ENCODE measurements at regions not wholly inside any gene's neighbourhood (a gene's known extent, or its start where the extent isn't known, plus 50 kb on each side); places are given as distances from the start of the nearest gene placed in this dataset.

DNA sequence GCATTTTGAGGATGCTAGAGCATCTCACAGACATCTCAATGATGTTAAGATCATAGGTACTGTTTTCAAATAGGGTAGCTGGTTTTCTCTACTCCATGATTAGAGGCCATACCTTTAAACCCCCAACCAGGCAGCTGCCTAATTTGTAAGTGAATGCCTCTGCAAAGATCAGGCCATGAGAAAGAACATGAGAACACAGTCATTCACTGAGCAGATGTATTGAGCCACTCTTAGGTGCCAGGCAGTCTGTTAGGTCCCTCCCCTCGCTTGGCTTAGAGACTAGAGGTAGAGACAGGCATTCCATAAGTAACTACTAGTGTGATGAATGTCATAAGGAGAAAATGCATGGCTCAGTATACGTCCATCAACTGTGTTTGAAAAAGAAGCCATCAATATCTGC, 410.0 kb downstream of the FGF9 start:
- Histone ChIP-seq H3K56ac (replicated peaks; ENCODE audit: insufficient read length, low read depth, low read length) (no peak overlapping the region), H3K18ac (ENCODE audit: extremely low read depth, low read length) (no peak overlapping the region), H3K27ac (ENCODE audit: low read depth, low read length) (no peak overlapping the region), H3K36me3 (ENCODE audit: control insufficient read depth in 2 of 4, insufficient read depth in 4 of 4, low read length in 3 of 4) (no peaks in the 10 kb centered on the region), H4K91ac (replicated peaks; ENCODE audit: insufficient read length, low read length) (no peak overlapping the region), H3K23ac (ENCODE audit: insufficient read length) (no peak overlapping the region), H3K9ac (replicated peaks in 1 of 4; ENCODE audit: extremely low read depth in 1 of 4, low read depth in 3 of 4, low read length in 3 of 4) (no peak overlapping the region), H3K27me3 (replicated peaks in 1 of 4; ENCODE audit: control insufficient read depth in 3 of 4, extremely low read depth in 1 of 4, insufficient read depth in 3 of 4, low read length in 3 of 4) (peaks cover 5 to 19% (median 12%) of the 10 kb centered on the region in 4 experiments), H2BK5ac (ENCODE audit: low read depth, low read length) (no peak overlapping the region), H2BK20ac (ENCODE audit: low read length) (no peak overlapping the region), H3K14ac (ENCODE audit: insufficient read length) (no peak overlapping the region), H2BK12ac (ENCODE audit: low read depth, low read length) (no peak overlapping the region), H3K4me2 (ENCODE audit: insufficient read depth in 1 of 2, low read depth in 2 of 2, low read length in 2 of 2) (no peak overlapping the region), H2BK120ac (replicated peaks; ENCODE audit: low read depth, low read length) (no peak overlapping the region), H3K79me1 (ENCODE audit: low read depth, low read length) (no peaks in the 10 kb centered on the region), H3K4me1 (replicated peaks in 1 of 4; ENCODE audit: control insufficient read depth in 3 of 4, insufficient read depth in 4 of 4, low read length in 3 of 4) (no peaks in the 10 kb centered on the region), H3K4ac (replicated peaks; ENCODE audit: insufficient read length, low read depth, low read length) (no peak overlapping the region), H2BK15ac (ENCODE audit: low read length) (no peak overlapping the region), H3K9me3 (ENCODE audit: insufficient read depth in 2 of 2, low read depth in 1 of 2, low read length in 1 of 2) (no peaks in the 10 kb centered on the region), H4K5ac (ENCODE audit: insufficient read length, low read depth, low read length) (no peak overlapping the region), H4K20me1 (replicated peaks in 1 of 2; ENCODE audit: control insufficient read depth in 1 of 2, insufficient read depth in 2 of 2, low read length in 2 of 2) (peaks cover 2 to 5% of the 10 kb centered on the region in 2 experiments), H3K23me2 (ENCODE audit: low read depth, low read length) (no peaks in the 10 kb centered on the region), H4K8ac (ENCODE audit: extremely low read depth, insufficient read depth, low read length) (no peak overlapping the region), H2AFZ (ENCODE audit: low read length) (no peak overlapping the region), H3K4me3 (ENCODE audit: extremely low read depth in 1 of 4, insufficient read depth in 2 of 4, low read depth in 3 of 4, low read length in 4 of 4) (no peak overlapping the region), H3K79me2 (ENCODE audit: control insufficient read depth in 1 of 2, insufficient read depth in 2 of 2, low read length in 2 of 2) (no peaks in the 10 kb centered on the region), H2AK5ac (ENCODE audit: low read depth, low read length) (no peak overlapping the region)
- FAIRE-seq (no peak), DNase-seq (ENCODE audit: low read depth in 1 of 2, low spot score in 2 of 2) (no peak)
- ChIA-PET POLR2A (ENCODE audit: partially characterized antibody) (no interaction called here), CTCF (ENCODE audit: partially characterized antibody) (no interaction called here)
- WGBS, 2 experiments (ENCODE audit: extremely low coverage in 1 of 2, insufficient coverage in 1 of 2, insufficient read length in 1 of 2, insufficient replicate concordance in 2 of 2, low coverage in 1 of 2, low lambda C conversion rate in 2 of 2, missing lambda C conversion rate in 1 of 2): 74% methylated on average over 2 of the region's 2 CpGs; no CpG with 5 or more reads in 1 of the 2 experiments
- TF ChIP-seq POLR2AphosphoS5 (IDR thresholded peaks at IDR 0.05; ENCODE audit: low read depth, low read length) (peak; percentile 89), PHF8 (conservative IDR thresholded peaks at IDR 0.05; ENCODE audit: low read depth, low read length) (no peak), TCF12 (IDR thresholded peaks at IDR 0.05; ENCODE audit: low read depth, low read length) (peak; percentile 82; the same call in 1 of the 2 replicates), CHD1 (IDR thresholded peaks at IDR 0.05; ENCODE audit: low read depth, low read length) (no peak)
